Panc1 (cell line): ENCODE measurements at regions not wholly inside any gene's neighbourhood (a gene's known extent, or its start where the extent isn't known, plus 50 kb on each side); places are given as distances from the start of the nearest gene placed in this dataset.

Experiments used
- ATAC-seq: fragments of 200-7000 bp; cut with Tn5 transposase; 2 replicates; pipeline ENCODE4 v1.9.1; 2020; ENCODE audit warnings: mild to moderate bottlenecking, moderate library complexity
- BruUV-seq: library from RNA; stranded (reverse); fragments of 400-500 nt; replicated peaks from 2 replicates; lab custom pipeline; 2021; lab: Mats Ljungman, UMichigan
- CTCF ChIA-PET: fragments of 300-600 bp; sonication (Branson Sonifier 250); formaldehyde crosslinking; loops from one replicate; lab custom pipeline; 2022; ENCODE audit warnings: antibody characterized with exemption; lab: Charles Lee
- POLR2A ChIA-PET: fragments of 300-600 bp; sonication (Branson Sonifier 250); formaldehyde crosslinking; loops from one replicate; lab custom pipeline; 2022; ENCODE audit warnings: antibody characterized with exemption; lab: Charles Lee
- DNase-seq: peaks from one replicate; pipeline ENCODE4 v3.0.0-alpha.2; 2010; ENCODE audit warnings: low read depth, low spot score
- H3K27ac ChIP-seq: 2 replicates; pipeline ENCODE4 v1.5.1; 2011; ENCODE audit warnings: mild to moderate bottlenecking, low read length, inconsistent platforms
- H3K27me3 ChIP-seq: fragments of 200-500 bp; sonication (Bioruptor generic); 2 replicates; pipeline ENCODE4 v1.6.0; 2014; ENCODE audit warnings: low read length, inconsistent platforms; ENCODE audit not compliant: control insufficient read depth, insufficient read depth
- H3K36me3 ChIP-seq: fragments of 200-500 bp; sonication (Bioruptor generic); 2 replicates; pipeline ENCODE4 v1.5.1; 2014; ENCODE audit warnings: inconsistent platforms, mild to moderate bottlenecking, low read length, moderate library complexity; ENCODE audit not compliant: control insufficient read depth, insufficient read depth
- H3K4me1 ChIP-seq: 2 replicates; pipeline ENCODE4 v1.5.1; 2011; ENCODE audit warnings: inconsistent platforms, mild to moderate bottlenecking, low read length, moderate library complexity; ENCODE audit not compliant: control insufficient read depth, insufficient read depth
- H3K4me3 ChIP-seq, 2 experiments: 2 replicates each; pipeline ENCODE4 v1.5.1; 2011 to 2012; ENCODE audit warnings: low read depth in 2 of 2, low read length in 2 of 2, mild to moderate bottlenecking in 2 of 2, inconsistent platforms in 1 of 2, moderate library complexity in 1 of 2
- H3K9me3 ChIP-seq: fragments of 200-500 bp; sonication (Bioruptor generic); 2 replicates; pipeline ENCODE4 v1.5.1; 2014; ENCODE audit warnings: low read depth, mild to moderate bottlenecking, inconsistent platforms, low read length, moderate library complexity; ENCODE audit not compliant: control insufficient read depth, insufficient read depth
- CTCF ChIP-seq: fragments of 450-650 bp; IDR thresholded peaks from 2 replicates; pipeline ENCODE4 v1.5.1; 2017; ENCODE audit warnings: mild to moderate bottlenecking
- POLR2AphosphoS5 ChIP-seq: IDR thresholded peaks from 2 replicates; pipeline ENCODE4 v1.6.1; 2012; ENCODE audit warnings: mild to moderate bottlenecking, low read depth, low read length, moderate library complexity
- REST ChIP-seq, 2 experiments: IDR thresholded peaks; 2 replicates each; pipeline ENCODE4 v1.6.1; 2011 to 2012; ENCODE audit warnings: low read depth in 2 of 2, control low read depth in 1 of 2, low read length in 1 of 2, mild to moderate bottlenecking in 1 of 2, moderate library complexity in 1 of 2; ENCODE audit not compliant: insufficient read depth in 1 of 2
- SIN3A ChIP-seq: IDR thresholded peaks from 2 replicates; pipeline ENCODE4 v1.6.1; 2012; ENCODE audit warnings: low read depth, mild to moderate bottlenecking, low read length, moderate library complexity, borderline replicate concordance; ENCODE audit not compliant: insufficient read depth
- TCF7L2 ChIP-seq: IDR thresholded peaks from 2 replicates; pipeline ENCODE4 v1.6.1; 2011; ENCODE audit warnings: mild to moderate bottlenecking, low read depth, low read length, inconsistent platforms
- in situ Hi-C: cut with HindIII; loops from 2 replicates; pipeline ENCODE4 v1.10.0; 2016; ENCODE audit warnings: low sequenced_read_pairs, low pct_unique_long_range_greater_than_20kb
- intact Hi-C: fragments of 100-400 bp; cut with micrococcal nuclease; formaldehyde crosslinking; loops from one replicate; pipeline ENCODE4 v1.10.0; 2022; ENCODE audit not compliant: unreplicated experiment

- ATAC-seq (no peak), DNase-seq (no peak)
- in situ Hi-C loops (no loop called here), intact Hi-C loops (no loop called here)
- no TSS peak for BruUV-seq
- ChIA-PET CTCF (no interaction called here), POLR2A (no interaction called here)
- Histone ChIP-seq H3K27me3 (no peaks in the 10 kb centered on the region), H3K9me3 (no peaks in the 10 kb centered on the region), H3K4me3 (no peak overlapping the region), H3K4me1 (no peaks in the 10 kb centered on the region), H3K36me3 (no peaks in the 10 kb centered on the region), H3K27ac (no peak overlapping the region)
- no peak for TF ChIP-seq REST (IDR thresholded peaks at IDR 0.05; ENCODE audit: insufficient read depth in 1 of 2, low read depth in 2 of 2, low read length in 1 of 2)
- no peak for TF ChIP-seq POLR2AphosphoS5
- no peak for TF ChIP-seq TCF7L2
- no peak for TF ChIP-seq SIN3A
- no peak for TF ChIP-seq CTCF
These were observed 63.3 kb upstream of the SMNDC1 start for GRCh38 chr10:110368002-110368401.

GRCh38 chr10:110368556-110368955 is 63.8 kb upstream of the SMNDC1 start:
- intact Hi-C loops (no loop called here), in situ Hi-C loops (no loop called here)
- ATAC-seq, result no peak
- POLR2A ChIA-PET, result no interaction called here
- H3K27me3 ChIP-seq, result no peaks in the 10 kb centered on the region
- no peak for DNase-seq
- no peaks in the 10 kb centered on the region for H3K4me1 ChIP-seq
- no peaks in the 10 kb centered on the region for H3K36me3 ChIP-seq
- H3K9me3 ChIP-seq, result no peaks in the 10 kb centered on the region
- H3K27ac ChIP-seq, result no peak overlapping the region
- BruUV-seq, result no TSS peak
- CTCF ChIA-PET, result no interaction called here
- TF ChIP-seq CTCF (no peak), TCF7L2 (no peak), REST (IDR thresholded peaks at IDR 0.05; ENCODE audit: insufficient read depth in 1 of 2, low read depth in 2 of 2, low read length in 1 of 2) (no peak), SIN3A (no peak), POLR2AphosphoS5 (no peak)
- no peak overlapping the region for H3K4me3 ChIP-seq
